ENCODE measurements at regions not wholly inside any gene's neighbourhood (a gene's known extent, or its start where the extent isn't known, plus 50 kb on each side); places are given as distances from the start of the nearest gene placed in this dataset.
"Not testable (repeated sequence)": the region's sequence is repeated elsewhere in the genome, so short reads cannot be mapped to it uniquely, and the experiment has no call there.

DNA sequence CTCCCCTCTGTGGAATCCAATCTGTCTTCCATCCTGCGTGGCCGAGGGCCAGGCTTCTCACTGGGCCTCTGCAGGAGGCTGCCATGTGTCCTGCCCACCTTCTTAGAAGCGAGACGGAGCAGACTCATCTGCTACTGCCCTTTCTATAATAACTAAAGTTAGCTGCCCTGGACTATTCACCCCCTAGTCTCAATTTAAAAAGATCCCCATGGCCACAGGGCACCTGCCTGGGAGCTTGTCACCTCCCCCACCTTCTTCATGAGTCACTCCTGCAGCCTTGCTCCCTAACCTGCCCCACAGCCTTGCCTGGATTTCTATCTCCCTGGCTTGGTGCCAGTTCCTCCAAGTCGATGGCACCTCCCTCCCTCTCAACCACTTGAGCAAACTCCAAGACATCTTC, 52.7 kb upstream of the IQSEC3 start:
- not testable (repeated sequence) for TF ChIP-seq CTCF, POLR2A (IDR thresholded peaks at IDR 0.05)

Measured in vagina (tissue), 2 donors.